Muscle of arm (tissue), 1 donor: ENCODE measurements at regions not wholly inside any gene's neighbourhood (a gene's known extent, or its start where the extent isn't known, plus 50 kb on each side); places are given as distances from the start of the nearest gene placed in this dataset.

Experiments
- DNase-seq: peaks from one replicate; pipeline ENCODE4 v3.0.0-alpha.2; 2013

DNA sequence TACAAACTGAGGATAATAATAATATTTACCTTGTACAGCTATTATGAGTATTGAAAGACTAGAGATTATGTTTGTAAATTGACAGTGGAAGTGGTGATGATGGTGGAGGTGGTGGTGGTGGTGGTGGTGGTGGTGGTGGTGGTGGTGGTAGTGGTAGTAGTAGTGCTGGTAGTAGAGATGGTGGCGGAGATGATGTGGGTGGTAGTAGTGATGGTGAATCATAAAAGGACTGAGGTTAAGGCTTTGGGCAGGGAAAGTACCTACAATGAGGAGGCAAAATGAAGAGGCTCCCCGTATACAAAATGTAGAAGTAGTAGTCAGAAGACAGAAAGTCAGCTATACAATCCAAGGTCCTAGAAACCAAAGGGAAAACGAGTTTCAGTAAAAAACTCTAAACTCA, 214.1 kb downstream of the BCOR start:
- no peak for DNase-seq

DNA sequence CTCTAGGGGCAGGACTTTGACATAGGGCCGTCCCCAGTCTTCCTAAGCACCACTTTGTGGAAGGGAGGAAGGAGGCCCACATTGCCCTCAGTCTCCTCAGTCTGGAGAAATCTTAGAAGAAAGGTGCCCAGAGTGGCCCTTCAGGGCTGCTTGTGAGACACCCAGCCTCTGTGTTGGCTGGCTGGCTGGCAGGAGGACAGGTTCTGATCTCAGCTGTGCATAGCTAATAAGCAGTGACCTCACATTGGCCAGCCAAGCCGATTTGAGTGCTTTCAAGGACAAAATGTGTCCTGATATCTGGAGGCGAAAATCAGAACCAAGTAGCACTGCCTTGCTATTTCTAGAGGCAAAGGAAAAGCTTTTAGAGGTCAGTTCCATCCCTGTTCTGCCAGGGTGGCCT, 211.5 kb downstream of the BCOR start:
- DNase-seq: no peak

DNA sequence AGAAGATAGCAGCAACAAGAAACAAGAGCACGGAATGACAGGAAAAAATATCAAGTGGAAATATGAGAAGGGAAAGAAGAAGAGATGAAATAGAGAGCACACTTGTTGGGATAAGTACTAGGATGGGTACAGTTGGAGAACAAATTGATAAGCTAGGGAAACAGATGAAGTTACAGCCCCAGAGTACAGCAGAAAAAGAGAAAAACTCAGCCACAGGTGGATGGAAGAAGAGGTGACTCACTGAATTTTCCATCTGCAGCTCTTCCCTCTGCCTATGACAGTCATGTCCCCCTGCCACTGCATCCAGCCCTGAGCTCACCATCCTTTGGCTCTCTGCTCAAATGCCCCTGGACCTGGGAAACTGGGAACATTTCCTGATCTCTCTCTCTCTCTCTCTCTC, 209.0 kb downstream of the BCOR start:
- no peak for DNase-seq

DNA sequence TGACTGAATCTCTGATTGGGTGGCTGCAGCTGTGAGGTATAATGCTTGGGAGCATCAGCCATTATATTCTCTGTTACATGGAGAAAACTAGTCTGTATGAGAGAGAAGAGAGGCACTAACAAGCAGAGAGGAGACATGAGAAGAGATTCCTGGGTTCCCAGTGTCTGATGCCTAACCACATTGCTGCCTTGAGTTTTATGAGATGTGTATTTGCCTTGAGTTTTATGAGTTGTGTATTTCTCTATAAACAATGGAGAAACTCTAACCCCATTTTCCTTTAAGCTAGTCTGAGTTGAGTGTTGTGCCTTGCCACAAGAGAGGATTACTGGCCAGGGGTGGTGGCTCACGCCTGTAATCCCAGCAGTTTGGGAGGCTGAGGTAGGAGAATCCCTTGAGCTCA, 208.1 kb downstream of the BCOR start:
- no peak for DNase-seq

DNA sequence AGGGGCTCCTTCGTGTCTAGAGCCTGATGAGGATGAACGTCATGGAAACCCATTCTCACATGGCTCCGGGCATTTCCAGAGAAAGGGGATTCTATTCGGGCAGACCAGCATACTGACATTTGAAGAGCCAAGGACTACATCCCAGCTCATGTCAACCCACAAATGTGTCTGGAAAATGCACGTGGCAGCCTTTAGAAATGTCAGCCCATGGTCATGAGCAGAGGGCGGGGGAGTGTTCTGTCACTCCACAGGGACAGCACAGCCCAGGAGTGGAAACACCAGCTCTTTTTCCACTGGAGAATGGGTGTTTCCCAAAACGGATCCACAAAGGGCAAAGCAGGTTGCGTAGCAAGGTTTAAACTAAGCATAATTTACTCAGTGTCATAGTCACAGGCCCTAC, 207.0 kb downstream of the BCOR start:
- DNase-seq: no peak

DNA sequence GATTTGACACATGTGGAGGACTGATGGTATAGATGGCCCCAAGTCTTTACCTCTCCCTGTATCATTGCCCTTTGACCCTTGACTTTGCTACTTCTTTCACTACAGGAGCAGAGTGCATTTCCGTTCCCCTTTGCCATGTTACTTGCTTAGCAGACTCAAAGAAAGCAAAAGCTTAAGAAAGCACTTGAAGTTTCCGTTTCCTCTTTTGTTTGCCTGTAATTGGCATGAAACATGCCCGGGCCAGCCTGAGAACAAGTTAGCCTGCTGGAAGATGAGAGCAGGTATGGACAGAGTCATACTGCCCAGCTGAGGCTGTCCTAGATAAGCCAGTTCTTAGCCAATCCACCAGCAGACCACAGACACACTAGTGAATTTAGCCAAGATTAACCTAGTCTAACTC, 206.0 kb downstream of the BCOR start:
- DNase-seq: no peak

DNA sequence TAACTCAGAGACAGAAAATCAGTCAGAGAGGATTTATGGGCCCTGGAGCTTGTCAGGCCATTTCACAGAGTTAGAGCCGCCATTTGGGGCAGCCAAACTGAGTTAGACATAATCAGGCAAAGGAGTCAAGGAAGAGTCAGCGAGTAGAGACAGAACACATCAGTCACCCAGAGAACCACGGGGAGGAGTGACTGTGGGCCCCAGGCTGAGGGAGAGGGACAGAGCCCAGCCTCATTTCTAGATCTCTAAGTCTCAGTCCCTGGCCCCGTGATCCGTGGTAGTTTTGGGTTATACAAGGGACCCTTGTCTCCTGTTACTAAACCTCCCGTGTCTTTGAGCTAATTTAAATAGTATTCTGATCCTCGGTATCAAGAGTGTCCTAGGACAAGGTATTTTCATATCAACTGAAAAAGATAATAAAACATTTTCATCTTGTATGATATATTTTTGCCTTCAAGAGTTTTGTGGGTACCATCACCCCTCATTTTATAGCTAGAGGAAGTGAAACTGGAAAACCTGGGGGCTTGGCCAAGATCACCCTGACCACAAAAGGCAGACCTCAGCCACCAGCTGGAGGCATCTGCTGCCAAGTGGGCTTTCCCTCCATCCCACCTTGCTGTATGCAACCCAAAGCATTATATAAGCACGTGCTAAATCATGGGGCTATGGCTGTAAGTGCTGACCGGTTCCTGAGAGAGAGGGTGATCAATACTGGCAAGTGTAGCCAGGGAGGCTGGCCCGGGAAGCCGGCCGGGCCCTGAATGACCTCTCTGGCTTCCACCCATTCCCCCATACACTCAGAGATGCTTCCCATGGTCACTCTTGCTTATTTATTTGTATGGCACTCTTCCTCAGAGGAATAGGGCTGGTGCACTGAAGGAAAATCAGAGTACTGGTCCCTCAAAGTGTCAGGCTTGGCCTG, 204.1 kb downstream of the BCOR start:
- no peak for DNase-seq

DNA sequence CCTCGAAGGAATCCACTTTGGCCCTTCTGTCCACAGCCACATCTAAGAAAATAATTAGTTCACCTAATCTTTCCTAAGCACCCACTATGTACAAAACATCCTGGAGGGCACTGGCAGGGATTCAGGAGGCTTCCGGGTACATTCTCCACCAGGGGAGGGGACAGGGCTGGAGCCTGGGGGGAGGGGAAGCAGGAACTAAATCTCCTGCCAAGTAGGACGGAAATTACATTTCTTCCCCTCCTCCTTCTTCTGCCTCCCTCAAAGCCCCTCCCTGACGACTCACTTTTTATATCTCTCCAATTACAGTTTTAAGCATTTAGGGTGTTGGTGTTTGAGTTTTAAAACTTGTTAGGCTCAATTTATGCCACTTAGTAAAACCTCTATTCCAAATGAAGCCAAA, 203.1 kb downstream of the BCOR start:
- no peak for DNase-seq

DNA sequence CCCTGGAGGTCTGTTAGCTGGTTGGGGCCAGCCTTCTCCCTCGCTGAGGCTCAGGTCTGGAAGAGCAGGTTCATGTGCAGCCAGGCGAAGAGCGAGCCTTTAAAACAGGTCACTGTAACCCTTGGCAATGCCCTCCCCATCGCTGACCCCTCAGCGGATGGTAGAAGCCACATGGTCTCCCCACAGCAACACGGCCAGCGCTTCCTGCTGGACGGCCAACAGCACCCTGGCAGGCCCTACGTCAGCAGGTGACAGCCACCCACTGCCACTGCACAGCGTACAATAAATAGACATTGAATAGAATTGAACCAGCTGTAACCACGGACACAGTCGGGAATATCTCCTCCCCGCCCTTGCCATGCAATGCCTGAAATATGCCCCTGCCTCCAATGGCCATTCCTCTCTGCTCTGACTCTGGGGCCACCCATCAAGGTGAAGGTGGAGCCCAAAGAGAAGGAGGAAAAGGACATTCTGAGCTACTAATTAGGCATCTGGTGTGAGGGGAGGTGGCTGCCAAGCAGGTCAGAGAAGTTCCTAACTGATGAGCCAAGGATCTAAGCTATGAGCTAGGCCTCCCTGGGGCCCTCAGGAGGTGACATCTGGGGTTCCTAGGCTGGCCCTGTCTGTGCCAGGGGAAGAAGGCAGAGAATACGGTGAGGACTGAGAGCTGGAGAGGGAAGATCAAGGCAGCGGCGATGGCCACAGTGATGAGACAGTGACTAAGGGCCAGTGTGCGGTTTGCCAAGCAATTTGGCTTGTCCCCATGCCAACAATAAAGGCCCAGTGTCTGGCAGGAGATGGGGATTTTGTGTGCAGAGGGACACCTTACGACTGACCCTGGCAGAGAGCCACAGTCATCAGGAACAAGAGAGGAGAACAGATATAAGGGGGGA, 202.3 kb downstream of the BCOR start:
- no peak for DNase-seq

DNA sequence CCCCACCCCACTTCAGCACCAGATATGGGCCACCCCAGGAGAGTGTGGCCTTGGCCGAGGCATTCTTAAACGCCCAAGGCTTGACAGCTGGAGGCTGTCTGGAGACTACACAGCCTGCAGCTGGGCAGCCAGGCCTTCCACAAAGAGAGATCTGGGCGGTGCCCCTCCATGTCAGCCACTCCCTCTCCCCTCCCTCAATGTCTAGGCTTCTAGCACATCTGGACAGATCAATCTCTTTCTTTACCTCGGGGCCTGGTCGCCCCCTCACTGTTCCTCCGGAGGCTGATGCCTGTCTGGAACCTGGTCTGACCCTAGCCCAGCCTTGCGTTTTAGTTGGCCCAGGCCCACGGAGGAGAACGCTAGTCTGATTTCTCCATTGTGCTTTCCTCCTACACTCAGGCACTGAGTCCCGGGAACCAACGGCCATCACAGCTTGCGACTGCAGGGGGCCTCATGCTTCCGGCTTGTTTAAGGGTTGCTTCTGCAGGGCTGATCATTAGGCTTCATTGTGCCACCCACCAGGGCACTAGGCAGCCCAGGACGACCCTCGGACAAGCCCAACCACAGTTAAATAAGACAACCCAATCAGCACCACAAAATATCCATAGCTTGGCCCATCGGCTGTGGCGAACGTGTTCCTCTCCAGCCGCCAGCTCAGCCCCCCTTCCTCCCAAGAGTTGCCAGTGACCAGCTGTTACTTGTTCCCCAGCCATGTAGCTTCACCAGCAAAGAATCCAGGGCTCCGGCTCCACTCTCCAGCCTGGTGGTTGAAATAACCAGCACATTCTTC, 200.6 kb downstream of the BCOR start:
- DNase-seq: no peak

DNA sequence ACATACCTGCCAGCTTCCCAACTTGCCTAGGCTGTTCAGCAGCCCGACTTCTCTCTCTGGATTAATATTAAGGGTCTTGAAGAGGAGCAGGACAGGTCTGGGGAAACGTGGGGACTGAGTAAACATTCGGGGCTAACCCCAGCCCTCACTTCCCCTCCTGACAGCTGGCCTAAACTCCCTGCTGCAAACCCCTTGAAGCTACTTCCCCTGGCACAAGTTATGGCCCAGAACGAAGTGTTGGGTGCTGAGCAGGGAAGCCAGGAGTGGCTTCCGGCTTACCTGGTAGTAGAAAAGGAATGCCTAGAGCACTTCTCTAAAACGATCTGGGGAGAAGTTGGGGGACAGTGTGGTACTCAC, 200.0 kb downstream of the BCOR start:
- DNase-seq: no peak

DNA sequence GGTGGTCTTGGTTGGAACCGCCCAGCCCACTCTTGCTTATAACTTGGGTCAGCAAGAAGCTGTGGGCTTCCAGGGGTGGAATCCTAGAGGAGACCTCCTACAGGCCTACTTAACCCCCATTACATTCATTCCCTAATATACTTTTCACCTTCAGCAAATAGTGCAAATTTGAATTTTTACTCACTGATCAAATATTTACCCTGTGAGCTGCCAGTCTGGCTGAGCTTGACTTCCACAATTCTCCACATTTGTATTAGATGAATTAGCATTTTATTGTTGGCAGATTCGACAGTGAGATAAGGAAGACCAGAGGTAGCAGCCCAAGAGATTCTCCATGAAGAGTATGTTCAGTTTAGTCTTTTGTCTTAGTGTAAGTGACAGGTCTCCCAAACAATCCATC, 199.6 kb downstream of the BCOR start:
- DNase-seq: no peak

DNA sequence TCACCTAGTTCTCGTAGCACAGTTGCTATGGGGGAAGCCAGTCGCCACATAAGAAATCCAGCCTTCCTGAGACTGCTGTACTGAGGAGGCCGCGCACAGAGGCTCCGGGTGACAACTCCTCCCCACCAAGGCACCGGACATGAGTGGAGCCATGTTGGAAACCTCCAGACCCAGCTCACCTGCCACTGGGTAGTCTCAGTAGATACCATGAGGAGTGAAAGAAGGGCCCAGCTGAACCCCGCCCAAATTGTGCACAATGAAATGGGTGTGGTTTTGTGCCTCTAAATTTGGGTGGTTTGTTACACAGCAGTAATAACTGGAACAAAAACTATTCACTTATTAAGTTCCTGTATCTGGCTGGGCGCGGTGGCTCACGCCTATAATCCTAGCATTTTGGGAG, 198.7 kb downstream of the BCOR start:
- DNase-seq: no peak

DNA sequence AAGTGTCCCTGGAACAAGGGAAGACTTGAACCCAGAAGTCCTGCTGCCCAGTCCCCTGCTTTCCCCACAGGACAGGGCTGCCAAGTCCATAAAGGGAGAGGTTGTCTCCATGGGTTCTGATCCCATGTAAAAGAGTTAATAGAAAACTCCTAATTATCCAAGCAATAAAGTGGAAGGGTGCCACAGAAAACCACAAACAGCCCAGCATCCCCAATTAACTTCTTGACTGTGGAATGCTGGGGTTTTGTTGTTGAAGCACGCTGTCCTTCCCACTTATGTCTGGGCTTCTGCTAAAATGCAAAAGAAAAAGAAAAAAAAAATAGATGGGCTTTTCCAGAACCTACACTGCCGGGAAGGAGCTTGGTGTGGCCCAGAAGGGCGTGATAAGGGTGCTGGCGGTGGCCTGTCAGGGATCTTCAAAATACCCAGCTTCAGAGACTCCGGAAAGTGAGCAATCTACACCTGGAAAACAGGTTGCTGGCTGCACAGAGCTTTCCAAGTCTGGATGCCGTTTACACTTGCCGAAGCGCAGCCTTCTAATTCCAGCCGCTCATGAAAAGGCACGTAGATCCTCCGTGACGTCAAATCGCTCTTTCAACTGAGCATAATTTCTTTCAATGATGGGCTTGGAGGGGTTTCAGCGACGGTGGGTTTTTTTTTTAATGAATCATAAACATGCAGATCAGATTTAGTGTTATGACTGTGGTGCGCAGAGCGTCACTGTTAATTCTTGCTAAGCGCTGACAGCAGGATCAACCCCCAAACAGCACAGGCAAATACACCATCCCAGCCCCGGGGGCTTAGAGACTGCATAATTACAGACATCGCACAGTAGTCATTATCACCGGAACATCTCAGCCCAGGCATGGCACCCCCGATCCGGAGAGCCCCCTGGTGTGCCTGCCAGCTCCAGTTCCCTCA, 197.6 kb downstream of the BCOR start:
- no peak for DNase-seq

DNA sequence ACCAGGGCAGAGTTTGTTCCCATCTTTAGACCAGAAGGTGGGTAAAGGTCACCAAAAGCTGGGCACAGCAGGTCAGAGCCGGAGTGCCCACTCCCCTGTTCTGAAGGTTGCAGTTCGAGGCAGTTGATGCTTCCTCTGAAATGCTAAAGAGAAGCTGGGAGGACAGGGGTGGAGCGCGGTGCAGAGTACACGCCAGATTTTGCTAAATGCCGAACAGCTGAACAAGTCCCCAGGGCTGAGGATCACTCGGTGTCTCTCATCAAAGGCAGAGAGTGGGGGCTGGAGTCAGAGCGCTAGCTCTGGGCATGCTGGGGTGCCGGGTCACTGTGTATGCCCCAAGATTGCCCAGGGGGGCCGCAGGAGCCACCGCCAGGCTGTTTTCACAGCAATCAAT, 197.0 kb downstream of the BCOR start:
- DNase-seq: peak; percentile 31

DNA sequence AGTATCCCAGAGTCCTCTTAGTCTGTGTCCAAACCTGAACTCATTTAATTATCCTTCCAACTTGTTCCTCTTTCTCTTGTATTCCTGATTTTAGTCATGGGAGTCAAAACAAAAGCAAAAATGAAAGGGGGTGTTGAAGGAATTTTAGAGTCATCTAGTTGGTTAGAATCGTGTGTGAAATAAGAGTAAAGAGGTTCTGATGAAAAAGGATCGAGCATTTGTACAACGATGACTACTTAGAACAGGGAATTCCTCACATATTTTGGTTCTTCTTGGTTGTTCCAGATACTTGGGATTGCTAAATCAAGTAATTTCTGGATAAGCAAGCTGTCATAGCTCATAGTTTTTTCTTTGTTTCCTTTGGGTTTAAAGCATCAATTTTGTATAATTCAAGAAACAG, 194.4 kb downstream of the BCOR start:
- DNase-seq: no peak

DNA sequence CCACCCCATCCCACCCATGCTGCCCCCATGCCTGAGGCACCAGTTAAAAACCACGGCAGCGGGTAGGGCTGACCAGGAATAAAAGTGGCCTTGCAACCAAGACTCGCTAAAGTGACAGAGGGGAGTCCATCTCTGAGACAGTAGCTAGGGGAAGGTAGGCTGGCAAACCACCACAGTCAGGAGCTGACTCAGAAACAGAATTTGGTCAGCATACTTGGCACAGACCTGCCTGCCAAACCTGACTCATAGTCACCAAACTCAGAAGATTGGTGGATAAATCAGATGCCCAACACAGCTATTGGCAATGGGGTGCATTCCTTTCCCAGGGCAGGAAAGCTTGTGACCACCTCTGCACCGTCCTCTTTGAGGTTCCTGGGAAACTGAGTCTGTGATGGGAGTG, 193.8 kb downstream of the BCOR start:
- no peak for DNase-seq

DNA sequence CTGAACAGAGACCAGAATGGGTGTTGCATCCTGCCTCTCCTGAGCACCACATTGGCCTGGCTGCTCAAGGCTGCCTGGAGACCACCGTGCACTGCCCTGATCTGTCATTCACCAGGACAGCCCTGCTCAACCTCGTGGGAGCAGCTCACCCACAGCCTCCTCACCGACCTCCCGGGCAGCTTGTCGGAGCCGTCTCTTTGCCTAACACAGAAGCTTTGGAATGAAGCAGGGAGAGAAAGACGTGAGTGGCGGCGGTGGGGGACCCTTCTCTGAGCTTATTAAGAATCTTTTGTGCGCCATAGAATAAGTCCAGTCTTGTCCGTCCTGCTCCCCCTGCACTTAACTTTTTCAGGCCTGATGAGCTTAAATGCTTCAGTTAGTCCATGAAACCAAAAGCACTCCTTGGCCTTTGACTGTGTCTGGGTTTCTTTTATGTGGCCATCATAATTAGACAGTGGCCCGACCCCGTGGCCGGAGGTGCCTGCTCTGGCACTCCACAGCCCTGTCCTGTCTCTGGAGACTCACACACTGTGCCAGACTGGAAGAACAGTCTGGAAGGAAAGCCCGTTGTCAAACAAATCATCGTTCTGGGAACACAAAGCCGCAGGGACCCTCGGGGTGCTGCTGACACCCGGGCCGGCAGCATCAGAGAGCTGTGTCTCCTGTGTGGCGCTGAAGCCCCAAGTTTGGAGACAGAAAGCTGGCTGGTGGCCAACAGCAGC, 192.8 kb downstream of the BCOR start:
- DNase-seq: no peak

DNA sequence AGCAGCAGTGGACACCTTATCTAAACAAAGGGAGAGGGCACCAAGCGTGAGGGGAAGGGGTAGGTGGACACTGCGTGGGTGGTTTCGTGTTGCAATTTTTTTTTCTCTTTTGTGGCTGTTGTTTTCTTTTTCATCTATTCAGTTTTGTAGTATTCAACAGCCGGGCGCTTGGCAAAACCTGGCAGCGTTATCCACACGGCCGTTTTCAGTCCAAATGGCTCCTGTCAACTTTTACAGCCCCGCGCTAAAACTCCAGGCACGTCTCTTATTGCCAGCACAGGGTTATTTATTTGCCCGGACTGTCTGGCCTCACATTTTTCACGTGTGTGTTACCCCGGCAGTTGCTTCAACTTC, 192.2 kb downstream of the BCOR start:
- DNase-seq: no peak

DNA sequence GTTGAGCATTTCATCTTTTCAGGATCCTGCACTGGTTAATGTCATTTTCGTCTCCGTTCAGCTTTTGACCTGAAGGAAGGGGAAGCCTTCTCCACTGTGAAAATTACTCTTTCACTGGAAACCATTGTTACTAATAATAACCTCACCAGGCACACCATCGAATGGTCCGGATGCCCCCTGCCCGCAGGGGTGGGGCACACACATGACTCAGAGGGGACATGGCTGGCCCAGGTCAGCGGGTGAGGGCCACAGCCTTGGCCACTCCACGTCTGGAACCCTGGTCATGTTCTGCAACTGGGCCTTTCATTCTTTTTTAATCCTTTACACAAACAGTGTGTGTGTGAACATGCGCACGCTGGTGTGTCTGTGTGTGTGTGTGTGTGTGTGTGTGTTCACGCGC, 191.8 kb downstream of the BCOR start:
- no peak for DNase-seq
